HT1080 (cell line): ENCODE measurements at regions not wholly inside any gene's neighbourhood (a gene's known extent, or its start where the extent isn't known, plus 50 kb on each side); places are given as distances from the start of the nearest gene placed in this dataset.
"Not testable (repeated sequence)": the region's sequence is repeated elsewhere in the genome, so short reads cannot be mapped to it uniquely, and the experiment has no call there.

Source experiments
- DNase-seq: peaks from one replicate; pipeline ENCODE4 v3.0.0-alpha.2; 2015; ENCODE audit warnings: low read depth

DNA sequence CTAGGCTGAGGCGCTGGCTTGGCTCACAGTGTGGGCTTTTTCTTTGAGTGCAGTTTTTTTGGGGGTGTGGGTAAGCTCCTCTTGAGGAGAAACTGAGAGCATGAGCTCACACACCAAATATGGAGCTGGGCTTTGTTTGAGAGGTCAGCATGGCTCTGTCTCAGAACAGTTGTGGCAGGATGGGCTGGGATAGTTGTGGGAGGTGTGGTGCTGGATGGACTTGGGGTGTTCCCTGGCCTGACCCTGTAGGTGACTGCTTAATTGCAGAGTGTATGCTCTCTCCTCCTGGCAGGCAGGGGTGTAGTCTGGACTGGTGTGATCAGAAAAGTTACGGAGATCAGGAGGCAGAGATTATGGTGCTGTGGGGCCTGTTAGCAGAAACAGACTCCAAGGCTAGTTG is 64.3 kb upstream of the PGBD5 start:
- DNase-seq: no peak

DNA sequence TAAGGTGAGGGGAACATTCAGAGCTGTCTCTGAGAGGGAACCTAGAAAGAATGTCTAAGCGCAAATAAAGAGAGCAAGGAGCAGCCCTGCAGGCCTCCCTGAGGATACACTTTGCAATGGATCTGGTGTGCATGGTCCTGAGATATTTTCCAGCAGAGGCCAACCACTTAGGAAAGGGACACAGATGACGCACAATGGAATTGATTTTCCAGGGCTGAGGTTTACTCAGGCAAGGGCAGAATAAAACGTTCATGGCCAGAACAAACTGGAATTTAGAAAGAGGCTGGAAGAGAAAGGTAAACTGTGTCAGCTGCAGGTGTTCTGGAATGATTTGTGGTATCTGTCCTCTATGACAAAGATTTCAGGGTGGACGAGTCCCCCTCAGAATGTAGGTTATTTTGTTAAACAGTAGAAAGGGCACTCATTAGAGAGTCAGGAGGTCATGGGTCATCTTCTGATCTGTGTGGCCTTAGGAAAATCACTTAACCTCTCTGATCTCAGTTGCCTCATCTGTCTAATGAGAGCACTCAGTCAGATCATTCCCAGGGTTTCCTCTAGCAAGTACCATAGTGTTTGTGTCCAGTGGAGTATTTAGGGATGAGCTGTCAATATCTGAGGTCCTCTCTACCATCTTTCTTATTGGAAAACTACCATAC is 61.8 kb upstream of the PGBD5 start:
- no peak for DNase-seq

DNA sequence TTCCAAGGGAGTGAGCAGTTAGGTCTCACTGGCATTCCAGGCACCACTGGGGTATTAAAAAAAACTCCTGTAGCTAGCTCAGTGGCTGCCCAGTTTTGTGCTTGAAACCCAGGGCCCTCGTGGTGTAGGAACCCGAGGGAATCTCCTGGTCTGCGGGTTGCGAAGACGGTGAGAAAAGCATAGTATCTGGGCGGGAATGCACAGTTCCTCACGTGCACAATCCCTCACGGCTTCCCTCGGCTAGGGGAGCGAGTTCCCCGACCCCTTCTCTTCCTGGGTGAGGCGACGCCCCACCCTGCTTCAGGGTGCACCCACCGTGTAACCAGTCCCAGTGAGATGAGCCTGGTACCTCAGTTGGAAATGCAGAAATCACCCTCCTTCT is 50.5 kb upstream of the PGBD5 start:
- DNase-seq: no peak

DNA sequence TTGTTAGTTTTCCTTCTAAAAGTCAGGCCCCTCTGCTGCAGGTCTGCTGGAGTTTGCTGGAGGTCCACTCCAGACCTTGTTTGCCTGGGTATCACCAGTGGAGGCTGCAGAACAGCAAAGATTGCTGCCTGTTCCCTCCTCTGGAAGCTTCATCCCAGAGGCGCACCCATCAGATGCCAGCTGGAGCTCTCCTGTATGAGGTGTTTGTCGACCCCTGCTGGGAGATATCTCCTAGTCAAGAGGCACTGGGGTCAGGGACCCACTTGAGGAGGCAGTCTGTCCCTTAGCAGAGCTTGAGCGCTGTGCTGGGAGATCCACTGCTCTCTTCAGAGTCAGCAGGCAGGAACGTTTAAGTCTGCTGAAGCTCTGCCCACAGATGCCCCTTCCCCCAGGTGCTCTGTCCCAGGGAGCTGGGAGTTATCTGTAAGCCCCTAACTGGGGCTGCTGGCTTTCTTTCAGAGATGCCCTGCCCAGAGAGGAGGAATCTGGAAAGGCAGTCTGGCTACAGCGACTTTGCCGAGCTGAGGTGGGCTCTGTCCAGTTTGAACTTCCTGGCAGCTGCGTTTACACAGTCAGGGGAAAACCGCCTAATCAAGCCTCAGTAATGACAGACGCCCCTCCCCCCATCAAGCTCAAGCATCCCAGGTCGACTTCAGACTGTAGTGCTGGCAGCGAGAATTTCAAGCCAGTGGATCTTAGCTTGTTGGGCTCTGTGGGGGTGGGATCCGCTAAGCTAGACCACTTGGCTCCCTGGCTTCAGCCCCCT is 49.9 kb upstream of the PGBD5 start:
- DNase-seq: not testable (repeated sequence)
